CD4-positive, alpha-beta T cell treated with Interleukin-4 for 1 hour (primary cell): ENCODE measurements at regions not wholly inside any gene's neighbourhood (a gene's known extent, or its start where the extent isn't known, plus 50 kb on each side); places are given as distances from the start of the nearest gene placed in this dataset.
"Not testable (repeated sequence)": the region's sequence is repeated elsewhere in the genome, so short reads cannot be mapped to it uniquely, and the experiment has no call there.

Source experiments
- DNase-seq, 2 donors: peaks; one replicate each; pipeline ENCODE4 v3.0.0-alpha.2; 2020 to 2022

DNA sequence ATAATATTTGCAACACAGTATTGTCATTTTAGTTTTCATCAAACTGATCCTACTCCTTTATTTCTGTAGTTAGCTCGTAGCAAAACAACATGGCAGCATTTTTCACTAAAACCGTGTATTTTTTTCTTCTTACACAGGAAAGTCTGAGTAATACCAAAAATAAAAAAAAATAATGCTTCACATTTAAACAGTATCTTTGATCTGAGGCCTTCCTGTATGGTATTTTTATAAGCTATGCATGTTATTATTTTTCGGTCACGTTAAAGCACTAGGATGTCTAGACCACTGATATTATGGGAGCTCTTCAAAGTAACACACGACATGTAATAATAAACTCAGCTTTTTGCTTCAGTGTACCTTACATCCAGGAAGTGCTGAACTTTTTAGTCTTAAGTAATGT is 94.1 kb upstream of the SRD5A3 start:
- no peak for DNase-seq

DNA sequence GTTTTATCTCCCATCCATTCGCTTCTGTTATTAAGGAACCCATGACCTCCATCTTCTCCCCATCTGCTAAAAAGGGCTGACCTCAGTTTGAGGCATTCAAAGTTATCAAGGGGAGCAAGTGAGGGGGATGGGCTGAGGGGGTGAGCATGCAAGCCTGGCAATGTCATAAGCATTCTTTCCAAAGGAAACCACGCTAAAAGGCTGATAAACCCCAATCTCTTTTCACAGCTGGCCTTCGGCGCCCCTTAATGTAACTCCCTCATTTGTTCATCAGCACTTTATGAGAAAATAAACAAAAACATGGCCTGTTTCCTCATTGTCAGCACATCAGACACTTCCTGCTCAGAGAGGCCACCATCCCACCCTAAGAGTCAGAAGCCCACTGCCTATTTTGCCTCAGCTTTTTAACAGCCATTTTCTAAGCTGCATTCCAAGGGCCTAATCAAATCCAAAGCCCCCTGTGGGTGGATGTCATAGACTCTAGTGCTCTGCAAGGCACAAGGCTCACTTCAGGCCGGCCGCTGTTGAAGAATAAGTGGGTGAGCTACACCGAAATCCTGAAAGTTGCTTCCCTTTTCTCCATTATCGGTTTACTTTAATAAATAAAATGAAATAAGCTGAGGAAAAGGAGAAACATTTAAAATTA is 92.0 kb upstream of the SRD5A3 start:
- no peak for DNase-seq

DNA sequence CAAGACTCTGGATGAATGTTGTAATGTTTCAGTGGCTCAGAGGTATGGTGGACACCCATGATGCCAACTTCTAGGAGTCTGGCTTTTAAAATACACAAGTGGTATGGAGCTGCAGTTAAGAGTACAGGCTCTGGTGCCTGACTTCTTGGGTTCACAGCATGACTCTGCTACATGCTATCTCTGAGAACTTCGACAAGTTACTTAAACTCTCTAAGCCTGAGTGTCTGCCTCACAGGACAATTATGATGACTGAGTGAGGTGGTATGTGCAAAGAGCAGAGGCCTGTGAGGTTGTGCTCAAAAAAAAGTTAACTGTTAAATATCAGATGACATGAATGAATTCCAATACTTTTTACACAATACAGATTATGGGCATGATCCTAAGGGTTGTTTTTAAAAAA is 90.9 kb upstream of the SRD5A3 start:
- no peak for DNase-seq

DNA sequence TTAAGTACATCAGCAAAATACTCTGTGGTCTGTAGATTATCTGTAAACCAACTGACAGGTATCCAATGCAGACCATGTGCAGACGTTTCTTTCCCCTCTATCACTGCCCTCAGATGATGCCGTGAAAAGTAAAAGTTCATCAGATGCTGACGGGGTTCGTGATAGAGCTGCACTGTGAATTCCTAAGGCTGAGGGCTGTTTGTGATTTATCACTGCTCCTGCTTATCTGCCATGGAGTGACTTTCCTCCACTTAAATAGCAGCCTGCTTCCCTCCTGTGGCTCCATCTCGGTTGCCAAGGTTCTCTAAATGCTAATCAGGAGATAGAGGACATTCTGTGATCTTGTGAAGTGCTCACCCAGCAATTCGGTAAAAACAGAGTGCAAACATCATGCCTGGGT is 89.3 kb upstream of the SRD5A3 start:
- DNase-seq = no peak

DNA sequence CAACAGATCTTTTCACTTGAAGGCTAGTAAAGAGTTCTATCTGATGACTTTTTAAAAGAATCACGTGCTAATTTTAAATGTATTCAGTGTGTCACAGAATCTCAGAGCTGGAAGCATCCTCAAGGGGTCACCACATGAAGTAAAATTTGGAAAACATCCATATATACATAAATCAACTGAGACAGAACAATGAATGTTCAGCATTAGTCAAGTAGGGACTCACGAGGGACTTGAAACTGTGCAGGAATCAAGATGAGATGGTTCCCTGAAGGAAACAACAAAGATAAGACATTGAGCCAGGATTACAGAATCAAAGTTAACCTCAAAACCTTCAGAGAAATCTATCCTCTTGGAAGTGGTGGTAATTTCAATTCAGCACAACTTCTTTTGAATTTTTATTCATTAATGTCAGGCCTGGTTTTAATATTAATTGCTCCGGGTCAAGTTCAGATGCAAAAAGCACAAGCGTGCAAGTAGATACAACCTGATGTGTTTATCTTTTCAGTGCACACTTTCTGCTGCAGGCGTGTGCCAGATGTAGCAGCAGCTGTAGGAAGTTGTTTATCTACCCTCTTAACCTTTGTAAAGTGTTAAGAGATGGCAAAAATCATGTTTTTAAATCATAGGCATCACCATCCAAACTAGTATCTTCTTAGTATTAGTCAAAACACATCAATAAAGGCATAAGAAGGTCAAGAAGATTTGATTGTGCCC is 87.7 kb upstream of the SRD5A3 start:
- no peak for DNase-seq

DNA sequence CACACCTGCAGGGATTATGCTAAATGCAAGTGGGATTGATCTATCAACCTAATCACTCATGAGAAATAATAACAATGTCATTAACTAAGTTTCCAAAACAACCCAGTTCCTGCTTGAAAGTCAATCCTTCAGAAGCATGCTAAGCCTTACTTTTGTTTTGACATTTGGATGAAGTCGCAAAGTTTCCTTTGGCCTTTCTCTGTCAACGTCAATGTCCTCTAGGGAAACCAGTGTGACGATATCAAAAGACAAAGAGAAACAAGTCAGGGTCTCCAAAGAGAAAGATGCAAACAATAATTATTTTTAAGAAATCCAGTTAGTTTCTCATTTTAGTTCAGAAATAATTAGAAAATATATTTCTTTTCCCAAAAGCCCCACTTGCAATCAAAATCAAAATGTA is 86.7 kb upstream of the SRD5A3 start:
- no peak for DNase-seq

DNA sequence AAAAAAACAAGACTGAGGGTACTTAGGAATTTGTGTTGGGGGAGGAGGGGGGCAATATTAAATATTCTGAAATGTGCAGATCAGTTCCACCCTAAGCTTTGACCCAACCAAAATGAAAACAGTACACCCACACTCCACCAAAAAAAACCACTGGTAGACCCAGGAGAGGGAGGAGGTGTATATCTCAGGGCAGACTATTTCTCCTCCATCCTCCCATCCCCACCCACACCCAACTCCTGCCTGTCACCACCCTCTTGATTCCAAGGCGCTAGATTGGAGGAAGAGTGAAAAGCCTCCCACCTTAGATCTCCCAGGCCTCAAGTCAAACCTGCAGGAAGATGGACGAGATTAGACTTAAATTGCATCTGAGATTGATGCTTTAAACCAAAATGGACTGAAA is 76.6 kb upstream of the SRD5A3 start:
- no peak for DNase-seq

DNA sequence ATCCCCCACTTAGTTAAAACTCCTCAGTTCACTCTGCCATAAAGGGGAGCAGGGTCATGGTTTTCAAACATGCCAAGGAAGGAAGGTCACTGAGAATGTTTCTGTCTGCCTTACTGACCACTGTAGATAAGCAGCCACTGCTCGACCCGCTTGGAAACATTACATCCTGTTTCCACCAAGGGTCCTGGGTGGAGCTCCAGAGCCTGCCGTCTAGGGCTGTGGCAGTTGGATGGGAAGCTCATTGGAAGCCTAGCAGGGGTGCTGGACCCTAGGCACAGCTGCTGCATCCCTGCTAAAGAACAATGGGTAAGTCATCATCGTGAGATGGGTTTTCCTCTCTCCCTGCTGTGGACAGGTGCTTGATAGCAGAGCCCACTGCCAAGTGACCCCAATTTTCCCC is 76.0 kb upstream of the SRD5A3 start:
- DNase-seq = no peak

DNA sequence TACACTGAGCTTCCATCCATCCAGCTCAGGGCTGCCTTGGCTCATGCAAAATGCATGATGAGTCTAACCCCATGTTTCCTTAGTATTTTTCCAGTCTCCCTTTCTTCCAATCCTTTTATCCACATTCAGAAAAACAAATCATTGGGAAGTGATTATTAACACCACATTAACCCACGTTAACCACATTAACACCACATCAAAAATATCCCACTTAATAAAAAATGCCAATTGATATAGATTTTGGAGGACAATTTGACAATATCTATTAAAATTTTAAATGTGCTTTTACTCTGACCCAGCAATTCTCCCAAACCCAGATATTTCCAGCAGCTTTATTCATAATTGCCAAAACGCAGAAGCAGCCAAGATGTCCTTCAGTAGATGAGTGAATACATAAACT is 75.6 kb upstream of the SRD5A3 start:
- no peak for DNase-seq

DNA sequence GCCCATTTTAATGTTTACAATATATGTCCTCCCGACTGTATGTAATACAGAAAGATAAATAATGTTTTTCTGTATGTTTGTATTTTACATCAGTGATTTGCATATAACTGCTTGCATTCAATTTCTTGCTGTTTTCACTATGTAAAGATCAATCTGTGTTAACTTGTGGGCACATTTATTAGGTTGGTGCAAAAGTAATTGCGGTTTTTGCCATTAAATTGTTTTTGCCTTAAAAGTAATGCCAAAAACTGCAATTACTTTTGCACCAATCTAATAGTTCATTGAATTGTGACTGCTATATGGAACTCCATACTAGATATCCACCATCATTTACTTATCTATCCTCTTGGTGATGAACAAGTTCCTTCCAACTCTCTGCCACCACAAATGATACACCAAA is 73.9 kb upstream of the SRD5A3 start:
- DNase-seq = no peak

DNA sequence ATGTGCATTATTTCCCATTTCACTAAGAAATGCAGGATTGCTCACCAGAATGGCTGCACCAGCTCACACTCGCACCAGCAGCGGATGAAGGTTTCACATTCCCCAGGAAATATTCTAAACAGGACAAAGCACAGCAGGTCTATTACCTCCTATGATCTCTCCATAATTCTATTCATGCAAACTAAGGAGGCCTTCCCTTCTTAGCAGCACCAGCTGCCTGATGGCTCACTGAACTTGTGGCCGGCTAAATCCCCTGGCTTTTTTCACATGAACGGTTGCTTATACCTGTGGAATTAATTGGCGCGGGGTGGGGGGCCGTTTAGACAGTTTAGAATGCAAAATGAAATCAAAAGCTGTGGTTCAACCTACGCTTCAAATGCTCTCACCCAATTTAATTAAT is 73.5 kb upstream of the SRD5A3 start:
- no peak for DNase-seq

DNA sequence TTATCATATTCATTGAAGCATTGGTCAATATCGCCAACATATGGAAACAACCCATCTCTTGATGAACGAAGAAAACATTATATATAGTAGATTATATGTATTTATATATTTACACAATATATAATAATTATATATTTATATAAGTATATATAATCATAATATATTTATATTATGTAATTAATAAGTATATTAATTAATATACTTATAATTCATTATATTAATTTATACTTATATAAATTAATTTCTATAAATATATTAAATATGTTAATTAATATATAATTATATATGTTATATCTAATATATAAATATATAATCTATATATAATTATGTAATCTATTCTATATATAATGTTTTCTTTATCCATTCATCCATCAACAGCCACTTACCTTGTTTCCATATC is 69.0 kb upstream of the SRD5A3 start:
- DNase-seq = no peak

DNA sequence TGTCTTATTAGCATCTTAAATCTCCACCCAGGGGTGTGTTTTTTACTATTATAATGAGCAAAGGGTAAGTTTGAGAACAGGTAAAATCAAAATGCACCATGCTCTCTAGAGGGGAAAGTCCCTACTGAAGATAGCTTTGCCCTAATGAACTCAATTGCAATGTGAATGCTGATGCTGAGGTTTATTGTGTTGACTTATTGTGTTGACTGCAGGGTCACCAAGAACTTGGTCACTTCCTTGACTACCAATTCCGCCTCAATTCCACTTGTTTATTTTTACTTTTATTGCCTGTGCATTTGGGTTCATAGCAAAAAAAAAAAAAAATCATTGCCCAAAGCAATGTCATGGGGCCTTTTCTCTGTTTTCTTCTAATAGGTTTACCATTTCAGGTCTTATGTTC is 67.7 kb upstream of the SRD5A3 start:
- no peak for DNase-seq

DNA sequence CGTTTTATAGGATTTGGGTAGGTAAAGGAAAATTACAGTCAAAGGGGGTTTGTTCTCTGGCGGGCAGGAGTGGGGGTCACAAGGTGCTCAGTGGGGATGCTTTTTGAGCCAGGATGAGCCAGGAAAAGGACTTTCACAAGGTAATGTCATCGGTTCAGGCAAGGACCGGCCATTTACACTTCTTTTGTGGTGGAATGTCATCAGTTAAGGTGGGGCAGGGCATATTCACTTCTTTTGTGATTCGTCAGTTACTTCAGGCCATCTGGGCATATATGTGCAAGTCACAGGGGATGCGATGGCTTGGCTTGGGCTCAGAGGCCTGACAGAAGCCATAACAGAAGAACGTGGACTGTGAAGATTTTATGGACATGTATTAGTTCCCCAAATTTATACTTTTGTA is 65.6 kb upstream of the SRD5A3 start:
- not testable (repeated sequence) for DNase-seq

DNA sequence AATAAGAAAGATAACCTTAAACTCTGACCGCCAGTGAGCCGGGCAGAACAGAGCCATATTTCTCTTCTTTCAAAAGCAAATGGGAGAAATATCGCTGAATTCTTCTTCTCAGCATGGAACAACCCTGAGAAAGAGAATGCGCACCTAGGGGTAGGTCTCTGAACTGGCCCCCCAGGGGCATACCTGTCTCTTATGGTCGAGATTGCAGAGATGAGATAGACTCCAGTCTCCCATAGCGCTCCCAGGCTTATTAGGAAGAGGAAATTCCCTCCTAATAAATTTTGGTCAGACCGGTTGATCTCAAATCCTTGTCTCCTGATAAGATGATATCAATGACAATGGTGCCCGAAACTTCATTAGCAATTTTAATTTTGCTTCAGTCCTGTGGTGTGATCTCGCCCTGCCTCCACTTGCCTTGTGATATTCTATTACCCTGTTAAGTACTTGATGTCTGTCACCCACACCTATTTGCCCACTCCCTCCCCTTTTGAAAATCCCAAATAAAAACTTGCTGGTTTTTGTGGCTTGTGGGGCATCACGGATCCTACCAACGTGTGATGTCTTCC is 64.8 kb upstream of the SRD5A3 start:
- not testable (repeated sequence) for DNase-seq

DNA sequence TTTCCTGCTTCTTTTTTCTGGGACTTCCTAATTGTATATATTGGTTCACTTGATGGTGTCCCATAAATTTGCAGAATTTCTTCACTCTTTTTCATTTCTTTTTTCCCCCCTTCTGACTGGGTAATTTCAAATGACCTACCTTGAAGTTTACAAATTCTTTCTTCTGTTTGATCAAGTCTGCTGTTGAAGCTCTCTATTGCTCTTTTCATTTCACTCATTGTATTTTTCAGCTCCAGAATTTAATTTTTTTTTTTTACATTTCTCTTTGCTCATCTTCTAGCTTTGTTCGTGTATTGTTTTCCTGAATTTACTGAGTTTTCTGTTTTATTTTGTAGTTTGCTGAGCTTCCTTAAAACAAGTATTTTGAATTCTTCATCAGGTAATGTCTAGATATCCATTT is 61.7 kb upstream of the SRD5A3 start:
- no peak for DNase-seq

DNA sequence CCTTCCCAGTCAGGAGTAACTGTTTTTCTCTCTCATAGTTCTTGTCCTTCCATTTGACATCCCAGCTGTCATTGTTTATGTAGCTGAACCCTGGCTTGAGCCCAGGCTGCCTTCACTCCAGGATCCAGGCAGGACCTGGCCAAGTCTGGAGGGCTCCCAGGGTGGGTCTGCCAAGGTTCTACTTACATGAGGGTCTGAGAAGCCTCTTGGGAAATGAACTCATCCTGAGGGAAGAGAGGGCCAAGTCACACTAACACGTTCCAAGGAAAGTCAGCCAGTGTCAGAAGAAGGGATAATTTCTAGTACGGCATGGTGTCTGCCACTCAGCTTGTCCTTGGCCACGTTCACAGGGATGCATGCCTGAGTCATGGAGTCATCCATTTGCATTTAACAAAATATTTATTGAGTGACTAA is 54.8 kb upstream of the SRD5A3 start:
- no peak for DNase-seq

DNA sequence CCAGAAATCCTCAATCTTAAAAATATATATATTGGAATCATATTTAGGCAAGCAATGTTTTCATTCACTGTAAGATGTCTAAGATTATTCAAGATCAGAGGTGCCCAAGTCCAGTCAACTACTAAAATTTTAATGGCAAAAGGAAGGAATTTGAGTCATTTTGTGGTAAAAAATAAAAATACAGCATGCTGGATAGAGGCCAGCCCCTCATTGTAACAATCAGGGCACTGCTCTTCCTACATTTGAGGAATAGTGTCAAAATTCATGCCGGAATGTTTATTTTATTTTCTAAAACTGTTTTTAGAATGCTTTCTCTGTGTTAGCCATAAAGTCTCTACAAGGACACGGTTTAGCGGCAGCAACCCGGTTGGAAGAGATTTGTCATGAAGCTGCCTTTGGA is 49.9 kb upstream of the SRD5A3 start:
- no peak for DNase-seq
